Transverse colon (tissue), 4 donors: ENCODE measurements at regions not wholly inside any gene's neighbourhood (a gene's known extent, or its start where the extent isn't known, plus 50 kb on each side); places are given as distances from the start of the nearest gene placed in this dataset.

ENCODE experiments used
- CTCF ChIP-seq, 5 experiments: fragments of 200-600 bp in 3 of 5; fragments of 450-650 bp in 2 of 5; sonication (generic) in 3 of 5; IDR thresholded peaks; 1 replicate in 2 of 5; 2 replicates in 3 of 5; pipeline ENCODE4 v1.5.1; 2016 to 2017; ENCODE audit warnings: antibody characterized with exemption in 5 of 5, inconsistent platforms in 3 of 5, mild to moderate bottlenecking in 2 of 5, moderate library complexity in 1 of 5
- POLR2A ChIP-seq: fragments of 450-650 bp; IDR thresholded peaks from one replicate; pipeline ENCODE4 v1.6.1; 2016; ENCODE audit warnings: antibody characterized with exemption, mild to moderate bottlenecking, moderate library complexity
- POLR2AphosphoS5 ChIP-seq, 3 donors: sonication (generic); formaldehyde crosslinking; IDR thresholded peaks; one replicate each; pipeline ENCODE4 v1.6.1; 2016; ENCODE audit warnings: antibody characterized with exemption in 3 of 3

- TF ChIP-seq POLR2A (no peak), POLR2AphosphoS5 (IDR thresholded peaks at IDR 0.05) (no peak), CTCF (IDR thresholded peaks at IDR 0.05) (no peak)
These were observed 595.2 kb upstream of the KIF2B start for GRCh38 chr17:53227514-53227913.
